OCI-LY1 (cell line): ENCODE measurements at regions not wholly inside any gene's neighbourhood (a gene's known extent, or its start where the extent isn't known, plus 50 kb on each side); places are given as distances from the start of the nearest gene placed in this dataset.

Source experiments
- CTCF ChIP-seq: fragments of 200-600 bp; sonication (generic), shearing (Covaris generic); IDR thresholded peaks from 2 replicates; pipeline ENCODE4 v1.5.1; 2017; ENCODE audit warnings: mild to moderate bottlenecking, antibody characterized with exemption, low read length, moderate library complexity, mixed read lengths
- EZH2 ChIP-seq: fragments of 200-600 bp; sonication (generic), shearing (Covaris generic); IDR thresholded peaks from 2 replicates; pipeline ENCODE4 v1.8.0; 2017; ENCODE audit warnings: borderline replicate concordance, mixed run types, mild to moderate bottlenecking, antibody characterized with exemption, low read length, moderate library complexity, mixed read lengths

- TF ChIP-seq CTCF: no peak
- TF ChIP-seq EZH2: no peak
These were observed 271.5 kb upstream of the FOXQ1 start for GRCh38 chr6:1040393-1040792.
